Activated CD8-positive, alpha-beta T cell treated with anti-CD3 and anti-CD28 coated beads, Interleukin-2, amount 10 ng/mL, durations not matched to agents 7 days and 5 days (primary cell): ENCODE measurements at regions not wholly inside any gene's neighbourhood (a gene's known extent, or its start where the extent isn't known, plus 50 kb on each side); places are given as distances from the start of the nearest gene placed in this dataset.

Experiments used
- ATAC-seq: fragments of 150-1000 bp; cut with Tn5 transposase; one replicate; pipeline ENCODE4 v1.10.0; 2021; ENCODE audit warnings: moderate library complexity
- CTCF ChIA-PET: fragments of 350-600 bp; sonication (Branson Sonifier 250); formaldehyde crosslinking; loops from one replicate; lab custom pipeline; 2021; ENCODE audit warnings: antibody characterized with exemption; lab: Charles Lee
- POLR2A ChIA-PET: fragments of 350-600 bp; sonication (Branson Sonifier 250); formaldehyde crosslinking; loops from one replicate; lab custom pipeline; 2021; ENCODE audit warnings: antibody characterized with exemption; lab: Charles Lee
- DNase-seq: peaks from one replicate; pipeline ENCODE4 v3.0.0-alpha.2; 2020
- H3K27ac Mint-ChIP-seq: one replicate; pipeline ENCODE4 v1.8.0; 2021; ENCODE audit warnings: mild to moderate bottlenecking, mixed read lengths
- H3K27me3 Mint-ChIP-seq: one replicate; pipeline ENCODE4 v1.8.0; 2021; ENCODE audit warnings: low read depth, mixed read lengths
- H3K36me3 Mint-ChIP-seq: one replicate; pipeline ENCODE4 v1.8.0; 2021; ENCODE audit warnings: low read depth, mixed read lengths
- H3K4me1 Mint-ChIP-seq: one replicate; pipeline ENCODE4 v1.8.0; 2021; ENCODE audit warnings: low read depth, mixed read lengths
- H3K4me3 Mint-ChIP-seq: one replicate; pipeline ENCODE4 v1.8.0; 2021; ENCODE audit warnings: mild to moderate bottlenecking, mixed read lengths
- H3K9me3 Mint-ChIP-seq: one replicate; pipeline ENCODE4 v1.8.0; 2022; ENCODE audit warnings: mixed read lengths; ENCODE audit not compliant: insufficient read depth

DNA sequence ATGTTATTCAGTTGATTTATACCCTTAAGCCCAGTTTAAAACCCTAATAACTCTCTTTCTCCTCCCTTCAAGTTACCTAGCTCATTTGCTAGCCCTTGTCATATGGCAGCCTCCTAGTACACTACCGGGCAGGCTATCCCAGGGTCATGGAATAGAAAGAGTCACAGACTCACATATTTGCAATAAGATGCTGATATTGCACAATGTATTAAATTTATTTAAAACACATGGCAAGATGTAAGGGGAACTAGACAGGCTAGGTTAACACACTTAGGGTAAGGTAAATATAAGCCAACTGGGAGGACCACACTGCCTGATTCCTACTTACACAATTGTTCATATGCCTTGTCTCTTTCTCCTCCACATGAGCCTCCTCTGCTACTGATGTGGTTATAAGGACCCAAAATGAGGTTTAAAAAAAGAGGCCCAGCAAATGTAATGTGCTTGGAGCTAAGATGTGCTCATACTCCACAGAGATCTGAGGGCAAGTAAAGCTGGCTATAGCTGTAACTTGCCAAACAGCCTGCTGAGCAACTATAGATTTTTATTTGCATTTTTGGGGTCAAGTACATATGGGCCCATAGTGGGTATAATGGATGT, 130.0 kb downstream of the ENC1 start:
- H3K36me3 Mint-ChIP-seq = no peaks in the 10 kb centered on the region
- ATAC-seq (no peak), DNase-seq (no peak)
- POLR2A ChIA-PET = no interaction called here
- no peak overlapping the region for H3K4me3 Mint-ChIP-seq
- H3K27me3 Mint-ChIP-seq = peaks cover 4% of the 10 kb centered on the region
- CTCF ChIA-PET = no interaction called here
- H3K4me1 Mint-ChIP-seq = no peaks in the 10 kb centered on the region
- H3K27ac Mint-ChIP-seq = no peak overlapping the region
- H3K9me3 Mint-ChIP-seq = no peaks in the 10 kb centered on the region

DNA sequence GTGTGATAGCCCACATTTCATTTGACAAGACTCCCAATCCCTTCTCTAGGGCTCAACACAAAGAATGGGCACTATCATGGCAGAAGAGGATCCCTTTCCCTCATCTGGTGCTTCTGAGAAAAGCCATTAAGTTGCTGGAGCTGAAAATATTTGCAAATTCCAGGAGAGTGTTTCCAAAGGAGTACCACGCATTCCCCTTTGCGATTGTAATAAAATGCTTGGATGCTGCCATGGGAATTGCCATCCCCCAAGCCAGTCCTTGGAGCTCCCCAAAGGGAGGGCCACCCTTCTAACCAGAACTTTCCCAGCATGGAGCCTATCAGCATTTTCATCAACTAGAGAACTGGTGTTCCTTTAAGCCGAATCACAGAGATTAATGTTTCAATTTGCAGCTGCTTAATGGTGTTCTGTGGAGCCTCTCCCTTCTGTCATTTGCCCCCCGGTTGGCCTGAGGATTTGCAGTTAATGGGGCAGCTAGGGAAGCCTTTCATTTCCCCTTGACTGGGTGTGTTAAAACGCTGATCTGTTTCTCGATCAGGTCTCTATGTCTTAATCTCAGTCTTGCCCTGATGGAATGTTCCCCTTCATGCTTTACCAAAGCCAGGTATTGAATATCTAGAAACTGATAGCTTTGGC, 133.0 kb downstream of the ENC1 start:
- POLR2A ChIA-PET = no interaction called here
- Mint-ChIP-seq H3K27me3 (peaks cover 4% of the 10 kb centered on the region), H3K36me3 (no peaks in the 10 kb centered on the region), H3K4me1 (no peaks in the 10 kb centered on the region), H3K27ac (no peak overlapping the region), H3K4me3 (no peak overlapping the region), H3K9me3 (no peaks in the 10 kb centered on the region)
- CTCF ChIA-PET = no interaction called here
- no peak for ATAC-seq
- DNase-seq = no peak

DNA sequence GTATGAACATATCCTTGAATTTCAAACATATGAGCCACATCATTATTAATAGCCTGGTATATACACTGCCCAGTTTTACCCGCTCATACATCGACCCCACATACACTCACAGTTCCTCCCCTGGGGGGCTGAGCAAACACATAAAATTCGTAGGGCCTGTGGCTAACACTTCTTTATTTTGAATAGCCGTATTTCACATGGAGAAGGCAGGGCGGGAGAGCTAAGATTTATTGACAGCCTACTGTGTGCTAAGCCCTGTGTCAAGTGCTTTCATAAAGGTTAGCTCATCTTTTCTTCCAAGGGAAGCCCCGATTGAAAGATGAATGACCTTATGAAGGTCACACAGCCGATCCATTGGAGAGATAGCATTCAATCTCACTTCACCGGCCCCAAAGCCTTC, 134.4 kb downstream of the ENC1 start:
- ChIA-PET CTCF (interaction anchor here (0.7 kb wide), 1 partner anchor 524 kb away, joined by 4 read pairs; no protein-coding TSS in a partner anchor), POLR2A (no interaction called here)
- Mint-ChIP-seq H3K4me3 (no peak overlapping the region), H3K36me3 (no peaks in the 10 kb centered on the region), H3K4me1 (no peaks in the 10 kb centered on the region), H3K9me3 (no peaks in the 10 kb centered on the region), H3K27ac (no peak overlapping the region), H3K27me3 (no peaks in the 10 kb centered on the region)
- ATAC-seq (no peak), DNase-seq (no peak)

DNA sequence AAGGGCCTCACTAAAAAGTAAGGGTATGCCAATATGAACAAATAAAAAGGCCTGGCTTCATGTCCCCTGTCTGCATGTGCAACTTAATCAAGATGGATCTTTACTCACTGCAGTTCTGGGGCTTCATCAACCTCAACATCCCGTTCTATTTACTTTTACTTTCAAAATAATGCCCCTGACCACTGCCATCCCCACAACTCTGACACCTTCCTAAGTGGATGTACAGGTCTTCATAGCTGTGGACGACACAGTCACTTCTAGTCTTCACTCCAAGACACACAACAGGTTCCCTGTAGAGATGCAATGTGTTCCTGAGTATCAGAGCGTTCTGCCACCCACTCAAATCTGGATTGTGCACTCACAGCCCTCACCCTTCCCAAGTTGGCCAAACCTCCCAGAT, 136.1 kb downstream of the ENC1 start:
- ChIA-PET CTCF (no interaction called here), POLR2A (no interaction called here)
- no peaks in the 10 kb centered on the region for H3K36me3 Mint-ChIP-seq
- DNase-seq (no peak), ATAC-seq (no peak)
- no peak overlapping the region for H3K4me3 Mint-ChIP-seq
- no peaks in the 10 kb centered on the region for H3K4me1 Mint-ChIP-seq
- H3K27ac Mint-ChIP-seq = no peak overlapping the region
- H3K27me3 Mint-ChIP-seq = no peaks in the 10 kb centered on the region
- no peaks in the 10 kb centered on the region for H3K9me3 Mint-ChIP-seq

DNA sequence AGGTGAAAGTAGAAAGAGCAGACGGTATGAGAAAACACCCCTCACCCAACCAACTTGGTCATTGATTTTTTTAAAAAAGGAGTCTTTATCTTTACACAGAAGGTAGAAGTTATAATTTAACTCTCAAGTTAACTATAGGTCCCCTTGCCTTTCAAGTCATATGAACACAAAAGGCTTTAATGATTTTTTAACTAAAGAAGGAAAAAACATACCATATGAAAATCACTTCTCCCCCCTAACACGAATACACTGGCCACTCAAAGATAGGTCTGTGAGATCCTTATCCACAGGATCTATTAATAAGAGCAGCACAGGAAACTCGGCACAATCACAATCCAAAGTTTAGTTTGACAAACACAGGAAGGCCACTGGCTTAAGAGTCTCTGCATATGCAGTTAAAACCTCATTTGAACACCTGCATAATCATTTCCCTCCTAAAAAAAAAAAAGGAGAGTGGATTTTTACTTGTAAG, 138.0 kb downstream of the ENC1 start:
- Mint-ChIP-seq H3K9me3 (no peaks in the 10 kb centered on the region), H3K4me1 (no peaks in the 10 kb centered on the region), H3K27me3 (no peaks in the 10 kb centered on the region), H3K4me3 (no peak overlapping the region), H3K27ac (no peak overlapping the region), H3K36me3 (no peaks in the 10 kb centered on the region)
- DNase-seq (no peak), ATAC-seq (no peak)
- ChIA-PET CTCF (no interaction called here), POLR2A (no interaction called here)

DNA sequence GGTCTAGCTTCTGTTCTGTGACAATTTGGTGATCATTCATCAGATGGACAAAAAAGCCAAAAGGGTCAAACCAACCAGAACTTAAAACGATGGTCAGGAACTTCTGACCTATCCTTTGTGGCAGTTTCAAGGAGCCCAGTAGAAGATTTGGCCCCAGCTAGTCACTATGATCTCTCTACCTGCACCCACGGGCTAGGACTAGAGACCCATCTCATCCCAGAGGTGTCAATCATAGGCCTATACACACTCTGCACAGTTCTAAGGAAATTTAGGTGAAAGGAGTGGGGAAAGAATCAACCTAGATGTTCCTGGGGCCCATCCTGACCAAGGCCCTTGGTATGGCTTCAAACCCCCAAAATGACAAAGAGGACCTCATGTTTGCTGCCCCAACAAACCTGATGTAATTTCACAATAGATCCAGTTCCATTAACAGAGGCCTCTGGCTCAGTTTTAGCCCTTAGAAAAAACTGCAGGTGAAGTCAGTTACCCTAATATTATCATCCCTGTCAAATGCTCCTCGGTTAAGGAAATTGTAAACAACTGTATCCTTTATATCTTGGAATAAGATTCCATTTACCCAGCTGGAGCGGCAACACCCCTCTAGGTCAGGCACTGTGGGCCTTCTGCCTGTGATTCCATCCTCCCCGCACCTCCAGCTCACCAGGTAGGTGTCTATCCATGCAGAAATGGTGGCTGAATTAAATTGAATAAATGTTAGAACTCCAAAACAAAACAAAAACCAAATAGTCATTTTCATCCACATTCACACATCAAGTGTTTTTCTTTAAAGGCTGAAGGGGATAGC, 138.7 kb downstream of the ENC1 start:
- ATAC-seq (no peak), DNase-seq (no peak)
- Mint-ChIP-seq H3K27ac (no peak overlapping the region), H3K36me3 (no peaks in the 10 kb centered on the region), H3K27me3 (no peaks in the 10 kb centered on the region), H3K4me3 (no peak overlapping the region), H3K4me1 (no peaks in the 10 kb centered on the region), H3K9me3 (no peaks in the 10 kb centered on the region)
- POLR2A ChIA-PET = no interaction called here
- CTCF ChIA-PET = no interaction called here

DNA sequence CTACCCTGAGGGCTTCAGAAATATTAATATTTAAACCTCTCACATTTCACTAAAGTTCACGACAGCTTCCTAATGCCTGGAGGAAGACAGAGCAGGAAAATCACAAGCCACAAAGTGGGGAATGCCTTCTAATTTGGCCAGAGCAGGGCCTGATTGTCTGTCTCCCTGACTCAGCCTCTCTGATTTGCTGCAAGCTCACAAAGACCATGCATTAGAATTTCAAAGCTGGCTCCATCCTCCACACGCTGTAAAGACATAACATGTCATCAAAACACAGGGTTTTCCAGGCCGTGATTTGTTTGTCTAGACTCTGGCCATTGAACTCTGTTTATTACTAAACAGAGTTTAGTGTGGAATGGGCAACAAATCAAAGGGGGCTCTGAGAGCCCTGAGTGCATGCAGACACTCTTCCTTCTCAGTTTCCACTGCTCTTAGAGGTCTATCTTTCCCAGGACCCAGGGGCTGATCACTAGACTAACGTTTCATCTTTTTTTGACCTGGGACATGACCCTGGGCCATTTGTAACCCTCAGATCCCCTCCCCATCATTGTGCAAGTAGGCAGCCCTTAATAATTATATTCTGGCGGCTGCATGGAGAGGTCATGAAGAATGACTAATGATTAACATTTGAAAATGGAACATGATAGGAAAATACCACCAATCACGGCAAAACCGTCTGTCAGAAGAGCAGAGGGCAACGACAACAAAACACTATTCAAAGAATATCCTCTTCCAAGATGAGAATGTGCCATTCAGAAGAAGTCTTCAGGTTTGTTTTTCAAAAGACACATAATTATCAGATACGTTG, 140.2 kb downstream of the ENC1 start:
- no peak for ATAC-seq
- Mint-ChIP-seq H3K36me3 (no peaks in the 10 kb centered on the region), H3K27me3 (no peaks in the 10 kb centered on the region), H3K4me1 (no peaks in the 10 kb centered on the region), H3K4me3 (no peak overlapping the region), H3K27ac (no peak overlapping the region), H3K9me3 (no peaks in the 10 kb centered on the region)
- ChIA-PET CTCF (interaction anchor here (0.6 kb wide), 1 partner anchor 10 kb away, joined by 3 read pairs; no protein-coding TSS in a partner anchor), POLR2A (no interaction called here)
- DNase-seq = no peak

DNA sequence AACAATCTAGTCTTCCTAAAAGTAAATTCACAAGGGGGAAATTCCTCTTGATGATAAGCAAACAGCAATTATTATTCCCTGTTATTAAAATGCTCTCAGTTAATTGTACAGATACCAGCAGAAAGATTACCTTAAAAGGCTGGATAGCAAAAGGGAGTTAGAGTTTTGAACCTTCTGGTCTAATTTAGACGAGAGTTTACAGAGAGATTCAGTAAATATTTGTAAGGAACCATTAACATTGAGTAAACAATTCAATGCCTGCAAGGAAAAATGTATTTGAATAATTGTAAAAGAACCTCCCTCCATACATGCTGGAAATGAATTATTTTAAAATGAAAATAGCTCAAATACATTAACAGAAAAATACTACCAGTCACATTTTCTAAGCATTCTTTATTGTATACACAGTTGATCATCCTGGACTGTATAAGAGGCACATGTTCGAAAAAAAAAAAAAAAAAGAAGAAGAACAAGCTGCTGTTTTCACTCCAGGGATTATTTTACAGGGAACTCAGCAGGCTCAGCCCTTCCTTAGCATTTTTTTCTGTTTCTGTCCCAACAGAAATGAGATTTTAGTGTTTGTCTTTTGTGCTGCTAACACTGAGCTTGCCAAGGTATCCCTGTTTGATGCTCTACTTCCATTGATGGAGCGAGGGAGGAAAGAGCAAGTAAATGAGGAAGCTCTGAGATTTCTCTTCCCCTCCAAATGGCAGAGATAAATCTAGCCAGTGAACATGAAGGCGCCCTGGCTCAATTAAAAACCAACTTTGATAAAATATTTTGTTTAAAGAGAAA, 141.1 kb downstream of the ENC1 start:
- ATAC-seq (no peak), DNase-seq (no peak)
- H3K4me3 Mint-ChIP-seq = no peak overlapping the region
- no peaks in the 10 kb centered on the region for H3K9me3 Mint-ChIP-seq
- H3K36me3 Mint-ChIP-seq = no peaks in the 10 kb centered on the region
- H3K27me3 Mint-ChIP-seq = peaks cover under 1% of the 10 kb centered on the region
- no peaks in the 10 kb centered on the region for H3K4me1 Mint-ChIP-seq
- no peak overlapping the region for H3K27ac Mint-ChIP-seq
- POLR2A ChIA-PET = no interaction called here
- CTCF ChIA-PET = no interaction called here

DNA sequence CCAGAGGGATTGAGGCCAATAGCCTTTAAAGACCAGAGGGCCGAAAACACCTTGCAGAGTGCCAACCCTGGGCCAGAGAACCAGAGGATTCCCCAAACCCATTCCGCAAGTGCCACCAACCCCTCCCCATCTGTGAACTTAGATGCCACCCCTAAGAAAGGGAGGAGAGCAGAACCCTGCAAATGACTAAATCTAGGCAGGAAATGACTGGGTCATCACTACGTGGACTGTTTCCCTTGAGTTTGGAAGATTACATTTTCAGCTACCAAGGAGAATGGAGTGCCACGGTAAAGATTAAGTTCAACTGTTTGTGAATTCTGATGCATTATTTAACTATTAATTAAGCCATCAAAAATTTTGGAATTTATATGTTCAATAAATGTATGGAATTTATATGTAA, 142.8 kb downstream of the ENC1 start:
- peaks cover 9% of the 10 kb centered on the region for H3K27me3 Mint-ChIP-seq
- ChIA-PET CTCF (no interaction called here), POLR2A (no interaction called here)
- no peak overlapping the region for H3K4me3 Mint-ChIP-seq
- H3K36me3 Mint-ChIP-seq = no peaks in the 10 kb centered on the region
- H3K9me3 Mint-ChIP-seq = no peaks in the 10 kb centered on the region
- no peak overlapping the region for H3K27ac Mint-ChIP-seq
- DNase-seq (no peak), ATAC-seq (no peak)
- no peaks in the 10 kb centered on the region for H3K4me1 Mint-ChIP-seq

DNA sequence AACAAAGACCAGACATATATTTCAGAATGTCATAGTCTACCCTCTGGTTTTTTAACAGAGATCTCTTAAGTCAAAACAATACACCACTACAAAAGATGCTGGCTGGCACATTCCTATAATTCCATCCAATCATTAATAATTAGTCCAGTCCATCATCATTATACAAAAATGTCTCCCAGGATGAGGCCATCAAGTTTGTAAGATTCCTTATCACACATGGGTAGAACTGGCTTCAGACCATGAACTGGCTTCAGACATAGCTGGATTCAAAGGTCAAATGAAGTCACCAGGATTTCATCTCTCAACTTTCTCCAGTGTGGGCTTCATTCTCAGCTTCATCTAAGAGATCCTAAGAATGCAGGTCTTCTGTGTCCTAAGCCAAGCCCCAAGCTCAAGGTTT, 147.1 kb downstream of the ENC1 start:
- no peaks in the 10 kb centered on the region for H3K36me3 Mint-ChIP-seq
- ChIA-PET POLR2A (no interaction called here), CTCF (no interaction called here)
- H3K4me1 Mint-ChIP-seq = no peaks in the 10 kb centered on the region
- no peak overlapping the region for H3K4me3 Mint-ChIP-seq
- ATAC-seq (no peak), DNase-seq (no peak)
- H3K9me3 Mint-ChIP-seq = no peaks in the 10 kb centered on the region
- H3K27ac Mint-ChIP-seq = no peak overlapping the region
- H3K27me3 Mint-ChIP-seq = peaks cover 13% of the 10 kb centered on the region

DNA sequence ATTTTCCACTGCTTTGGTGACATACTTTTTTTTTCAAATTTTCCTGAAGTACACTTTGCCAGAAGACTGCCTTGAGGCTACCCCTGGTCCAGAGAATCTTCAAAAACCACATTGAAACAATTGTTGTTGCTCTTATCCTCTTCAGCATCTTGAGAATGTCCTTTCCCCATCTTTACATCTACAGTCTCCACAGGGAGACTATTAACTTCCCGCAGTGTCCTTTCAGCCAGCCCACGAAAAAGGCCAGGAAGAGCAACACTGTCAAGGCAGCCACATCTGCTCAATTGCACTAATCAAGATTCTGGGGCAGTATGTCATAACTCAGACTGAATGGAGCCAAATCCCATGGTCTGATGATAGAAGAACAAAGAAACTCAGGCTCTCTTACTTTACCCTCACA, 148.3 kb downstream of the ENC1 start:
- H3K4me3 Mint-ChIP-seq = no peak overlapping the region

More for the DNA sequence above, 148.3 kb downstream of the ENC1 start:
- Mint-ChIP-seq H3K4me1 (no peaks in the 10 kb centered on the region), H3K9me3 (no peaks in the 10 kb centered on the region), H3K36me3 (no peaks in the 10 kb centered on the region), H3K27ac (no peak overlapping the region), H3K27me3 (peaks cover 13% of the 10 kb centered on the region)
- no peak for ATAC-seq
- POLR2A ChIA-PET = no interaction called here
- CTCF ChIA-PET = no interaction called here
- no peak for DNase-seq
